Erythroblast (primary cell): ENCODE measurements at regions not wholly inside any gene's neighbourhood (a gene's known extent, or its start where the extent isn't known, plus 50 kb on each side); places are given as distances from the start of the nearest gene placed in this dataset.

Source experiments
- GATA1 ChIP-seq: IDR thresholded peaks from 2 replicates; pipeline ENCODE4 v1.6.1; 2011; ENCODE audit warnings: low read depth, mild to moderate bottlenecking, control low read depth, low read length, moderate library complexity
- POLR2A ChIP-seq: IDR thresholded peaks from 2 replicates; pipeline ENCODE4 v1.6.1; 2011; ENCODE audit warnings: mild to moderate bottlenecking, low read length

DNA sequence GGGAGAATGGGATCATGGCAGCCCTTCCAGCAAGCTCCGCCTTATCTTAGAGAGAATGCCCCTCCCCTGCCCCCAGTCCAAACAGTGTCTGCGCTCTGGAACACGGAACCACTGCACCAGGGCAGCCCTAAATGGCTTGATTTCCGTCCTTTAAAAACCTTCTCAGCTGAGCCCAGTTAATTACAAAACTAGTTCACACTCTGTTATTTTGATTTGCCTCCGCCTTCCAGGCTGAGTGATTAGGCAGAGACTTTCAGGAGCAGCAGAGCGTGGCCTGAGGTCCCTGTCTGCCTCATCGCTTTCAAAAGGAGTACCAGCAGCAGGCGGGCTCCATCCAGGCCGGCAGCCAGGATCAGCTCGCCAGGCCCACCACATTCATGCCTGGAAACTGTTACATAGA lies 313.0 kb downstream of the BRD1 start:
- no peak for TF ChIP-seq POLR2A
- no peak for TF ChIP-seq GATA1
